ENCODE measurements at regions not wholly inside any gene's neighbourhood (a gene's known extent, or its start where the extent isn't known, plus 50 kb on each side); places are given as distances from the start of the nearest gene placed in this dataset.
A peak's percentile ranks its signal among the peaks of the same experiment; 100 is the strongest.

DNA sequence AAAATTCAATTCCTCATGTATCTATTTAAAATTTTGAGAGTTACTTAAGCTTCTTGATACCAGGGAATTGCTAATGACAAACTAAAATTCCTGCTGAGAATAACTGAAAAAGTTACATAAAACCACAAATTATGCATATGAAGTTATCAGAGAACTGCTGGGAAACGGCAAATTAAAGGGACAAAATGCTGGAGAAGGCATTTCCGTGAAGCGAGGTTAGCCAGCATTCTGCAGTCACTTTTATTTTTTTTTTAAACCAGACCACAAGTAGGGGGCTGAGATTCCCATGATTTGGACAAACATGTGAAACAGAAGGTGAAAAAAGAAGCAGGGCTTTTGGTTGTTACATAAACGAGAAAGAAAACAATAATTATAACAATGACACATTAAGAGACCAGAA lies 737.6 kb upstream of the CHRM3 start:
- Histone ChIP-seq H3K4me1 (peaks cover 8% of the 10 kb centered on the region; the same call in 1 of the 3 replicates), H3K27ac (no peak overlapping the region), H3K4me3 (no peak overlapping the region), H3K4me2 (peak overlapping the region; percentile 45), H3K9me3 (no peaks in the 10 kb centered on the region)
- CTCF ChIA-PET, result no interaction called here
- DNase-seq (ENCODE audit: low read depth in 1 of 2, low spot score in 1 of 2), result no peak
- WGBS (ENCODE audit: missing lambda C conversion rate), result 17% methylated on average over 4 of the region's 4 CpGs
- TF ChIP-seq ELK1 (IDR thresholded peaks at IDR 0.05; ENCODE audit: low read depth, low read length) (no peak), CBX2 (IDR thresholded peaks at IDR 0.05; ENCODE audit: borderline replicate concordance, low read depth) (no peak), MAX (IDR thresholded peaks at IDR 0.05) (no peak), ZNF302 (CRISPR knock-in tag; IDR thresholded peaks at IDR 0.05) (no peak), ESRRA (IDR thresholded peaks at IDR 0.05; ENCODE audit: borderline replicate concordance, low read length) (no peak), HOXB5 (CRISPR knock-in tag; IDR thresholded peaks at IDR 0.05) (no peak), USF2 (IDR thresholded peaks at IDR 0.05) (no peak), EP300 (IDR thresholded peaks at IDR 0.05) (no peak)
- POLR2A ChIA-PET, result no interaction called here
- ATAC-seq, result no peak
- no peak for FAIRE-seq

DNA sequence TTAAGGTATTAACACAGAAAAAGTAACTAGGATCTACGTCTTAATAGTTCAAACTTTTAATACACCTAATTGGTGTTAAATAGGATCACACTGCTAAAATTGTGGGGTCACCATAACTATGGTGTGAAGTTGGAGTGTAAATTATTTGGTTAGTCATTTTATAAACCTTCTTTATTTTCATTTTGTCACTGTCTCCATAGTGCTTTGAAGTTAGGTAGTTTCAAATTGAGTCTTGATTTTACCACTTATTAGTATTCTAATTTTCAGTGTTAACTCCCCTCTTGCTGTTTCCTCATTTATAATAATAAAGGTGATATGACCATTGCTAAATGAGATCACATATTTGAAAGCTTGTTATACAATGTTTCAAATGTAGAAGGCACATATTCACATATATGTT lies 738.1 kb upstream of the CHRM3 start:
- ChIA-PET POLR2A (no interaction called here), CTCF (no interaction called here)
- FAIRE-seq, result no peak
- no peaks in the 10 kb centered on the region for H3K9me3 ChIP-seq
- DNase-seq (ENCODE audit: low read depth in 1 of 2, low spot score in 1 of 2), result no peak
- no peak for ATAC-seq
- H3K27ac ChIP-seq, result no peak overlapping the region; a peak in 1 of 6 replicates
- H3K4me1 ChIP-seq, result 0 out of 3 replicates have a peak, but pooled peaks cover 6% of the 10 kb centered on the region
- no peak for TF ChIP-seq NPAS2 (CRISPR knock-in tag; IDR thresholded peaks at IDR 0.05; ENCODE audit: borderline replicate concordance)
- 17% methylated on average over 1 of the region's 1 CpG for WGBS (ENCODE audit: missing lambda C conversion rate)
- H3K4me3 ChIP-seq, result no peak overlapping the region
- H3K4me2 ChIP-seq, result peak overlapping the region; percentile 45

- TF ChIP-seq FOSL2 (IDR thresholded peaks at IDR 0.05) (no peak), FOSL2 (CRISPR knock-in tag; IDR thresholded peaks at IDR 0.05) (peak; percentile 65), ESRRA (IDR thresholded peaks at IDR 0.05; ENCODE audit: borderline replicate concordance, low read length) (no peak)
- no peak overlapping the region; a peak in 1 of 6 replicates for H3K27ac ChIP-seq
- 8% methylated on average over 3 of the region's 3 CpGs for WGBS (ENCODE audit: missing lambda C conversion rate)
- ATAC-seq, result peak; percentile 70 to 97; a peak in 5 of 6 replicates
- FAIRE-seq, result no peak
- ChIA-PET CTCF (no interaction called here), POLR2A (no interaction called here)
- peak; percentile 7 to 83 for DNase-seq (ENCODE audit: low read depth in 1 of 2, low spot score in 1 of 2)
- peak overlapping the region; percentile 45; the same call in 1 of the 3 replicates for H3K4me2 ChIP-seq
- H3K4me3 ChIP-seq, result no peak overlapping the region
- no peaks in the 10 kb centered on the region for H3K9me3 ChIP-seq
- H3K4me1 ChIP-seq, result 0 out of 3 replicates have a peak, but pooled peaks cover 6% of the 10 kb centered on the region
Measured at GRCh38 chr1:238647877-238648276, 738.5 kb upstream of the CHRM3 start.

- no peak overlapping the region for H3K4me3 ChIP-seq
- no peaks in the 10 kb centered on the region for H3K9me3 ChIP-seq
- ChIA-PET CTCF (no interaction called here), POLR2A (no interaction called here)
- TF ChIP-seq ZSCAN20 (CRISPR knock-in tag; IDR thresholded peaks at IDR 0.05), result no peak
- no peak for TF ChIP-seq NR3C1 (IDR thresholded peaks at IDR 0.05)
- TF ChIP-seq MAZ (IDR thresholded peaks at IDR 0.05; ENCODE audit: borderline replicate concordance, low read depth, low read length), result no peak
- no peak for TF ChIP-seq RFX5 (IDR thresholded peaks at IDR 0.05)
- no peak for TF ChIP-seq CEBPB (IDR thresholded peaks at IDR 0.05)
- TF ChIP-seq BCL3 (IDR thresholded peaks at IDR 0.05), result no peak
- no peak for TF ChIP-seq HDAC2 (IDR thresholded peaks at IDR 0.05)
- no peak for TF ChIP-seq HOXA7 (CRISPR knock-in tag; IDR thresholded peaks at IDR 0.05)
- TF ChIP-seq, protein P1, sequence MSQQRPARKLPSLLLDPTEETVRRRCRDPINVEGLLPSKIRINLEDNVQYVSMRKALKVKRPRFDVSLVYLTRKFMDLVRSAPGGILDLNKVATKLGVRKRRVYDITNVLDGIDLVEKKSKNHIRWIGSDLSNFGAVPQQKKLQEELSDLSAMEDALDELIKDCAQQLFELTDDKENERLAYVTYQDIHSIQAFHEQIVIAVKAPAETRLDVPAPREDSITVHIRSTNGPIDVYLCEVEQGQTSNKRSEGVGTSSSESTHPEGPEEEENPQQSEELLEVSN (IDR thresholded peaks at IDR 0.05; ENCODE audit: borderline replicate concordance, low read depth), result no peak
- no peak for TF ChIP-seq EP300 (IDR thresholded peaks at IDR 0.05)
- TF ChIP-seq MYC (IDR thresholded peaks at IDR 0.05; ENCODE audit: borderline replicate concordance, low read length), result no peak
- TF ChIP-seq, protein P2, sequence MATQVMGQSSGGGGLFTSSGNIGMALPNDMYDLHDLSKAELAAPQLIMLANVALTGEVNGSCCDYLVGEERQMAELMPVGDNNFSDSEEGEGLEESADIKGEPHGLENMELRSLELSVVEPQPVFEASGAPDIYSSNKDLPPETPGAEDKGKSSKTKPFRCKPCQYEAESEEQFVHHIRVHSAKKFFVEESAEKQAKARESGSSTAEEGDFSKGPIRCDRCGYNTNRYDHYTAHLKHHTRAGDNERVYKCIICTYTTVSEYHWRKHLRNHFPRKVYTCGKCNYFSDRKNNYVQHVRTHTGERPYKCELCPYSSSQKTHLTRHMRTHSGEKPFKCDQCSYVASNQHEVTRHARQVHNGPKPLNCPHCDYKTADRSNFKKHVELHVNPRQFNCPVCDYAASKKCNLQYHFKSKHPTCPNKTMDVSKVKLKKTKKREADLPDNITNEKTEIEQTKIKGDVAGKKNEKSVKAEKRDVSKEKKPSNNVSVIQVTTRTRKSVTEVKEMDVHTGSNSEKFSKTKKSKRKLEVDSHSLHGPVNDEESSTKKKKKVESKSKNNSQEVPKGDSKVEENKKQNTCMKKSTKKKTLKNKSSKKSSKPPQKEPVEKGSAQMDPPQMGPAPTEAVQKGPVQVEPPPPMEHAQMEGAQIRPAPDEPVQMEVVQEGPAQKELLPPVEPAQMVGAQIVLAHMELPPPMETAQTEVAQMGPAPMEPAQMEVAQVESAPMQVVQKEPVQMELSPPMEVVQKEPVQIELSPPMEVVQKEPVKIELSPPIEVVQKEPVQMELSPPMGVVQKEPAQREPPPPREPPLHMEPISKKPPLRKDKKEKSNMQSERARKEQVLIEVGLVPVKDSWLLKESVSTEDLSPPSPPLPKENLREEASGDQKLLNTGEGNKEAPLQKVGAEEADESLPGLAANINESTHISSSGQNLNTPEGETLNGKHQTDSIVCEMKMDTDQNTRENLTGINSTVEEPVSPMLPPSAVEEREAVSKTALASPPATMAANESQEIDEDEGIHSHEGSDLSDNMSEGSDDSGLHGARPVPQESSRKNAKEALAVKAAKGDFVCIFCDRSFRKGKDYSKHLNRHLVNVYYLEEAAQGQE (IDR thresholded peaks at IDR 0.05), result no peak
- no peak for TF ChIP-seq TP53 (CRISPR knock-in tag; IDR thresholded peaks at IDR 0.05)
- DNase-seq (ENCODE audit: low read depth in 1 of 2, low spot score in 1 of 2) (no peak), FAIRE-seq (no peak), ATAC-seq (no peak)
- H3K4me2 ChIP-seq, result peak overlapping the region; percentile 25; the same call in 1 of the 3 replicates
- 0 out of 3 replicates have a peak, but pooled peaks cover 3% of the 10 kb centered on the region for H3K4me1 ChIP-seq
- 55% methylated on average over 4 of the region's 4 CpGs for WGBS (ENCODE audit: missing lambda C conversion rate)
- H3K27ac ChIP-seq, result no peak overlapping the region
Measured at GRCh38 chr1:238642231-238642630, 744.1 kb upstream of the CHRM3 start.
